ENCODE measurements at regions not wholly inside any gene's neighbourhood (a gene's known extent, or its start where the extent isn't known, plus 50 kb on each side); places are given as distances from the start of the nearest gene placed in this dataset.

- Mint-ChIP-seq H3K9me3 (ENCODE audit: unreplicated experiment) (peaks cover 16% of the 10 kb centered on the region), H3K27me3 (ENCODE audit: low read depth, unreplicated experiment) (no peaks in the 10 kb centered on the region), H3K36me3 (ENCODE audit: low read depth, unreplicated experiment) (peaks cover 15% of the 10 kb centered on the region), H3K4me1 (ENCODE audit: low read depth, unreplicated experiment) (no peaks in the 10 kb centered on the region), H3K27ac (ENCODE audit: unreplicated experiment) (peak overlapping the region; percentile 35), H3K4me3 (ENCODE audit: unreplicated experiment) (no peak overlapping the region)
- no peak for FAIRE-seq
- Histone ChIP-seq H3K4me3 (ENCODE audit: insufficient read depth, low read depth, low read length) (no peak overlapping the region), H3K4me2 (ENCODE audit: low read length) (peak overlapping the region; percentile 65), H3K27me3 (ENCODE audit: insufficient read depth, low read length) (no peaks in the 10 kb centered on the region), H3K27ac (ENCODE audit: low read depth, low read length) (peak overlapping the region; percentile 43), H3K9me3 (ENCODE audit: insufficient read depth, low read depth, low read length) (peaks cover 15% of the 10 kb centered on the region), H4K20me1 (ENCODE audit: insufficient read depth, low read length) (no peaks in the 10 kb centered on the region), H3K36me3 (ENCODE audit: insufficient read depth, low read length) (no peaks in the 10 kb centered on the region), H2AFZ (ENCODE audit: low read depth, low read length) (peak overlapping the region; percentile 50), H3K9ac (ENCODE audit: low read length) (peak overlapping the region; percentile 25), H3K79me2 (ENCODE audit: insufficient read depth, low read length) (no peaks in the 10 kb centered on the region), H3K4me1 (ENCODE audit: insufficient read depth, low read length) (peaks cover 21% of the 10 kb centered on the region)
- TF ChIP-seq CTCF (IDR thresholded peaks at IDR 0.05; ENCODE audit: insufficient read depth, low read depth, low read length) (no peak), EZH2 (IDR thresholded peaks at IDR 0.05; ENCODE audit: insufficient read depth, low read length) (no peak)
- DNase-seq (ENCODE audit: low read depth) = peak; percentile 56
Observed at GRCh38 chr14:61111209-61111665, 130.2 kb downstream of the SLC38A6 start.

- H3K27me3 Mint-ChIP-seq (ENCODE audit: low read depth, unreplicated experiment) = no peaks in the 10 kb centered on the region
- H3K9me3 Mint-ChIP-seq (ENCODE audit: unreplicated experiment) = peaks cover 16% of the 10 kb centered on the region
- TF ChIP-seq EZH2 (IDR thresholded peaks at IDR 0.05; ENCODE audit: insufficient read depth, low read length) = no peak
- TF ChIP-seq CTCF (IDR thresholded peaks at IDR 0.05; ENCODE audit: insufficient read depth, low read depth, low read length) = no peak
- peak; percentile 26 for FAIRE-seq
- peak overlapping the region; percentile 50 for H2AFZ ChIP-seq (ENCODE audit: low read depth, low read length)
- H3K4me1 Mint-ChIP-seq (ENCODE audit: low read depth, unreplicated experiment) = no peaks in the 10 kb centered on the region
- H3K79me2 ChIP-seq (ENCODE audit: insufficient read depth, low read length) = no peaks in the 10 kb centered on the region
- no peak overlapping the region for H3K4me3 ChIP-seq (ENCODE audit: insufficient read depth, low read depth, low read length)
- H3K36me3 ChIP-seq (ENCODE audit: insufficient read depth, low read length) = no peaks in the 10 kb centered on the region
- H3K9me3 ChIP-seq (ENCODE audit: insufficient read depth, low read depth, low read length) = peaks cover 15% of the 10 kb centered on the region
- H3K4me3 Mint-ChIP-seq (ENCODE audit: unreplicated experiment) = no peak overlapping the region
- H3K27me3 ChIP-seq (ENCODE audit: insufficient read depth, low read length) = no peaks in the 10 kb centered on the region
- H4K20me1 ChIP-seq (ENCODE audit: insufficient read depth, low read length) = no peaks in the 10 kb centered on the region
- peak overlapping the region; percentile 43 for H3K27ac ChIP-seq (ENCODE audit: low read depth, low read length)
- peaks cover 21% of the 10 kb centered on the region for H3K4me1 ChIP-seq (ENCODE audit: insufficient read depth, low read length)
- peaks cover 16% of the 10 kb centered on the region for H3K36me3 Mint-ChIP-seq (ENCODE audit: low read depth, unreplicated experiment)
- H3K9ac ChIP-seq (ENCODE audit: low read length) = peak overlapping the region; percentile 25
- no peak overlapping the region for H3K27ac Mint-ChIP-seq (ENCODE audit: unreplicated experiment)
- no peak for DNase-seq (ENCODE audit: low read depth)
- H3K4me2 ChIP-seq (ENCODE audit: low read length) = peak overlapping the region; percentile 65
Observed at GRCh38 chr14:61110316-61111082, 129.5 kb downstream of the SLC38A6 start.

- Histone ChIP-seq H3K9ac (ENCODE audit: low read length) (no peak overlapping the region), H3K27ac (ENCODE audit: low read depth, low read length) (no peak overlapping the region), H3K27me3 (ENCODE audit: insufficient read depth, low read length) (no peaks in the 10 kb centered on the region), H3K4me1 (ENCODE audit: insufficient read depth, low read length) (peaks cover 24% of the 10 kb centered on the region), H3K4me2 (ENCODE audit: low read length) (no peak overlapping the region), H4K20me1 (ENCODE audit: insufficient read depth, low read length) (no peaks in the 10 kb centered on the region), H3K79me2 (ENCODE audit: insufficient read depth, low read length) (no peaks in the 10 kb centered on the region), H3K36me3 (ENCODE audit: insufficient read depth, low read length) (no peaks in the 10 kb centered on the region), H3K9me3 (ENCODE audit: insufficient read depth, low read depth, low read length) (peaks cover 6% of the 10 kb centered on the region), H3K4me3 (ENCODE audit: insufficient read depth, low read depth, low read length) (no peak overlapping the region), H2AFZ (ENCODE audit: low read depth, low read length) (no peak overlapping the region)
- no peak for TF ChIP-seq EZH2 (IDR thresholded peaks at IDR 0.05; ENCODE audit: insufficient read depth, low read length)
- no peak for TF ChIP-seq CTCF (IDR thresholded peaks at IDR 0.05; ENCODE audit: insufficient read depth, low read depth, low read length)
- FAIRE-seq (no peak), DNase-seq (ENCODE audit: low read depth) (no peak)
- Mint-ChIP-seq H3K9me3 (ENCODE audit: unreplicated experiment) (peaks cover 10% of the 10 kb centered on the region), H3K27ac (ENCODE audit: unreplicated experiment) (no peak overlapping the region), H3K4me3 (ENCODE audit: unreplicated experiment) (no peak overlapping the region), H3K27me3 (ENCODE audit: low read depth, unreplicated experiment) (no peaks in the 10 kb centered on the region), H3K4me1 (ENCODE audit: low read depth, unreplicated experiment) (peaks cover 7% of the 10 kb centered on the region), H3K36me3 (ENCODE audit: low read depth, unreplicated experiment) (peaks cover 12% of the 10 kb centered on the region)
Observed at GRCh38 chr14:61109288-61109687, 128.2 kb downstream of the SLC38A6 start.

All from astrocyte (in vitro differentiated cells and primary cell).